Osteocyte (in vitro differentiated cells): ENCODE measurements at regions not wholly inside any gene's neighbourhood (a gene's known extent, or its start where the extent isn't known, plus 50 kb on each side); places are given as distances from the start of the nearest gene placed in this dataset.

Experiments used
- DNase-seq: peaks from one replicate; pipeline ENCODE4 v3.0.0; 2021; ENCODE audit warnings: mixed read lengths; ENCODE audit not compliant: unreplicated experiment; ENCODE audit errors: extremely low spot score
- H3K27ac Mint-ChIP-seq: one replicate; pipeline ENCODE4 v1.8.0; 2021; ENCODE audit warnings: mild to moderate bottlenecking, mixed read lengths; ENCODE audit not compliant: unreplicated experiment
- H3K27me3 Mint-ChIP-seq: one replicate; pipeline ENCODE4 v1.8.0; 2021; ENCODE audit warnings: mixed read lengths; ENCODE audit not compliant: unreplicated experiment
- H3K36me3 Mint-ChIP-seq: one replicate; pipeline ENCODE4 v1.8.0; 2021; ENCODE audit warnings: mixed read lengths; ENCODE audit not compliant: unreplicated experiment
- H3K4me1 Mint-ChIP-seq: one replicate; pipeline ENCODE4 v1.8.0; 2021; ENCODE audit warnings: mixed read lengths; ENCODE audit not compliant: unreplicated experiment
- H3K4me3 Mint-ChIP-seq: one replicate; pipeline ENCODE4 v1.8.0; 2021; ENCODE audit warnings: mild to moderate bottlenecking, moderate library complexity, mixed read lengths; ENCODE audit not compliant: unreplicated experiment
- H3K9me3 Mint-ChIP-seq: one replicate; pipeline ENCODE4 v1.8.0; 2021; ENCODE audit warnings: mixed read lengths; ENCODE audit not compliant: unreplicated experiment
- CTCF ChIP-seq: fragments of 200-600 bp; sonication (generic); IDR thresholded peaks from 2 replicates; pipeline ENCODE4 v1.5.0; 2021; ENCODE audit warnings: antibody characterized with exemption, mild to moderate bottlenecking, moderate library complexity

GRCh38 chr2:187167491-187167890 is 280.6 kb downstream of the CALCRL start:
- Mint-ChIP-seq H3K4me1 (no peaks in the 10 kb centered on the region), H3K27ac (no peak overlapping the region), H3K36me3 (no peaks in the 10 kb centered on the region), H3K9me3 (no peaks in the 10 kb centered on the region), H3K4me3 (no peak overlapping the region), H3K27me3 (peaks cover 12% of the 10 kb centered on the region)
- DNase-seq = no peak
- TF ChIP-seq CTCF = no peak

- peaks cover 21% of the 10 kb centered on the region for H3K27me3 Mint-ChIP-seq
- no peak overlapping the region for H3K27ac Mint-ChIP-seq
- H3K4me3 Mint-ChIP-seq = no peak overlapping the region
- no peak for DNase-seq
- no peaks in the 10 kb centered on the region for H3K4me1 Mint-ChIP-seq
- H3K9me3 Mint-ChIP-seq = no peaks in the 10 kb centered on the region
- TF ChIP-seq CTCF = no peak
- no peaks in the 10 kb centered on the region for H3K36me3 Mint-ChIP-seq
These were observed 282.0 kb downstream of the CALCRL start for GRCh38 chr2:187165936-187166610.

- H3K36me3 Mint-ChIP-seq = peaks cover 3% of the 10 kb centered on the region
- TF ChIP-seq CTCF = no peak
- DNase-seq = no peak
- no peak overlapping the region for H3K27ac Mint-ChIP-seq
- no peak overlapping the region for H3K4me3 Mint-ChIP-seq
- no peaks in the 10 kb centered on the region for H3K4me1 Mint-ChIP-seq
- H3K9me3 Mint-ChIP-seq = peaks cover 12% of the 10 kb centered on the region
- peaks cover 17% of the 10 kb centered on the region for H3K27me3 Mint-ChIP-seq
These were observed 289.6 kb downstream of the CALCRL start for GRCh38 chr2:187158452-187158851.

GRCh38 chr2:187157046-187157445 is 291.0 kb downstream of the CALCRL start:
- peaks cover 3% of the 10 kb centered on the region for H3K36me3 Mint-ChIP-seq
- H3K27me3 Mint-ChIP-seq = peaks cover 14% of the 10 kb centered on the region
- H3K4me1 Mint-ChIP-seq = no peaks in the 10 kb centered on the region
- TF ChIP-seq CTCF = no peak
- no peak for DNase-seq
- no peak overlapping the region for H3K27ac Mint-ChIP-seq
- peaks cover 12% of the 10 kb centered on the region for H3K9me3 Mint-ChIP-seq
- no peak overlapping the region for H3K4me3 Mint-ChIP-seq

GRCh38 chr2:187155476-187155875 is 292.6 kb downstream of the CALCRL start:
- Mint-ChIP-seq H3K36me3 (peaks cover 3% of the 10 kb centered on the region), H3K4me1 (no peaks in the 10 kb centered on the region), H3K27ac (no peak overlapping the region), H3K27me3 (peaks cover 11% of the 10 kb centered on the region), H3K9me3 (peaks cover 12% of the 10 kb centered on the region), H3K4me3 (no peak overlapping the region)
- no peak for TF ChIP-seq CTCF
- no peak for DNase-seq
